Upper lobe of right lung (tissue), 1 donor: ENCODE measurements at regions not wholly inside any gene's neighbourhood (a gene's known extent, or its start where the extent isn't known, plus 50 kb on each side); places are given as distances from the start of the nearest gene placed in this dataset.

Source experiments
- ATAC-seq: fragments of 200-7000 bp; cut with Tn5 transposase; one replicate; pipeline ENCODE4 v1.9.1; 2020; ENCODE audit warnings: mild to moderate bottlenecking, moderate library complexity
- DNase-seq: peaks from one replicate; pipeline ENCODE4 v3.0.0-alpha.2; 2020
- H3K27ac ChIP-seq: fragments of 200-600 bp; one replicate; pipeline ENCODE4 v1.8.0; 2022
- H3K27me3 ChIP-seq: fragments of 200-600 bp; one replicate; pipeline ENCODE4 v1.8.0; 2022; ENCODE audit warnings: mild to moderate bottlenecking
- H3K36me3 ChIP-seq: fragments of 200-600 bp; one replicate; pipeline ENCODE4 v1.8.0; 2022
- H3K4me1 ChIP-seq: fragments of 200-600 bp; one replicate; pipeline ENCODE4 v1.8.0; 2022
- H3K4me3 ChIP-seq: fragments of 200-600 bp; one replicate; pipeline ENCODE4 v1.8.0; 2022; ENCODE audit warnings: mild to moderate bottlenecking
- H3K9me3 ChIP-seq: fragments of 200-600 bp; one replicate; pipeline ENCODE4 v1.8.0; 2022
- CTCF ChIP-seq: fragments of 200-600 bp; IDR thresholded peaks from one replicate; pipeline ENCODE4 v1.8.0; 2022; ENCODE audit warnings: antibody characterized with exemption
- intact Hi-C: fragments of 100-400 bp; cut with DNase I; formaldehyde crosslinking; loops from one replicate; pipeline ENCODE4 v1.11.0; 2022
- donor health status: DM: no; HTN: yes; CAD: no; lungs with severe emphysema.

DNA sequence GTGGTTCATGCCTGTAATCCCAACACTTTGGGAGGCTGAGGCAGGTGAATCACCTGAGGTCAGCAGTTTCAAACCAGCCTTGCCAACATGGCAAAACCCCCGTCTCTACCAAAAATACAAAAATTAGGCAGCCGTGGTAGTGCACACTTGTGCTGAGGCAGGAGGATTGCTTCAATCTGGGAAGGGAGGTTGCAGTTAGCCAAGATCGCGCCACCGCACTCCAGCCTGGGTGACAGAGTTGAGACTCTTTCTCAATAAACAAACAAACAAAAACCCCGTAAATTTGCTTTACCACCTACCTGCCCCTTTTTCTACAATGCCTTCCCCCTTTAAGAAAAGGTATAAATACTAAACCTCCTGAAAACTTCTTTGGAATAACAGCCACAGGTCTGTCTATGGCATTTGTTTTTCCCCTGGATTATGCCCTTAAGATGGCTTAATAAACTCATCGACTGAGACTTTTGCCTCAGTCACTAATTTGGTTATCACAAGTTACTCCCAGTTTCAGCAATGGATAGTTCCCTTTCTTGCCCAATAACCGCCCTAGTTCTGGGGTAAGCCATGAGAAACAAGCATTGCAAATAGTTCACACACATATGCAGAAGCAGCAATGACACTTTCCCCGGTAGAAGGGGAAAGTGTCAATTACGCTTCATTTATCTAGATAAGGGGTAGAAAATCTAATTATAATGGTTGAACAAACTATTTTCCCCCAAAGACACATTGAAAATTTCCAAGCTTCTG lies 52.8 kb upstream of the SVIL start:
- H3K27ac ChIP-seq: peak overlapping the region; percentile 67
- ATAC-seq: peak; percentile 70

DNA sequence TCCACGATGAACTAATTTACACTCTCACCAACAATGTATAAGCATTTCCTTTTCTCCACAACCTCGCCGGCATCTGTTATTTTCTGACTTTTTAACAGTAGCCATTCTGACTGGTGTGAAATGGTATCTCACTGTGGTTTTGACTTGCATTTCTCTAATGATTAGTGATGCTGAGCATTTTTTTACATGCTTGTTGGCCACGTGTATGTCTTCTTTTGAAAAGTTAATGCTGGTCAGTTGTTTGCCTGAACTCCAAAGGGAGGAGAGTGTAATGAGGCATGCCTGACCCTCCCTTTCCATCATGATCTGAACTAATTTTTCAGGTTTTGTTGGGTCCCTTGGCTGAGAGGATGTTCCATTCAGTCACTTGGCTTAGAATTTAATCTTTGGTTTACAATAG lies 50.7 kb upstream of the SVIL start:
- no peak for TF ChIP-seq CTCF
- Histone ChIP-seq H3K27me3 (no peaks in the 10 kb centered on the region), H3K9me3 (no peaks in the 10 kb centered on the region), H3K4me1 (peaks cover 22% of the 10 kb centered on the region), H3K27ac (no peak overlapping the region), H3K36me3 (peaks cover 16% of the 10 kb centered on the region), H3K4me3 (no peak overlapping the region)
- ATAC-seq (no peak), DNase-seq (no peak)
- intact Hi-C loops: no loop called here

More for the DNA sequence above, 52.8 kb upstream of the SVIL start:
- no peaks in the 10 kb centered on the region for H3K27me3 ChIP-seq
- no peak for TF ChIP-seq CTCF
- no peak for DNase-seq
- peaks cover 16% of the 10 kb centered on the region for H3K36me3 ChIP-seq
- H3K4me3 ChIP-seq: no peak overlapping the region
- peaks cover 29% of the 10 kb centered on the region for H3K4me1 ChIP-seq
- no peaks in the 10 kb centered on the region for H3K9me3 ChIP-seq
- intact Hi-C loops: no loop called here
